GM19463 (cell line): ENCODE measurements at regions not wholly inside any gene's neighbourhood (a gene's known extent, or its start where the extent isn't known, plus 50 kb on each side); places are given as distances from the start of the nearest gene placed in this dataset.

Experiments
- ATAC-seq: cut with Tn5 transposase; IDR thresholded peaks from one replicate; pipeline ENCODE4 v1.9.1; 2021; ENCODE audit warnings: mild to moderate bottlenecking, moderate library complexity; ENCODE audit not compliant: unreplicated experiment

DNA sequence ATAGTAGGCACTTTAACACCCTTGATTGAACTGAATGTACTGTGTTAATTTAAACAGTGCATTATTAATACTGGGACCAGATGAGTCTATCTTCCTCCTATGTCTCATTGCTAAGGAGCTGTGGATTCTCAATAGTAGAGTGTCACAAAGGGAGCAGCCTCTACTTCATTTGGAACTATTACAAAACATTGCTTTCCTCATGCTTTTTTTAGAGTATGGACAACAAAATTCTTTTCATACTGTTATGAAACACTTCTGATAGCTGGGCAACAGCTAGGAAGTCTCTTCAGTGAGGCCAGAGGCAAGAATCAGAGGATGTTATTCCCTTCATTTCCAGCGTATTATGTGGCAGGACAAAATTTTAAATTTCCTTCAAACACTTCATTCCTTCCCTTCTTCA lies 160.8 kb downstream of the FBXO8 start:
- ATAC-seq, result no peak

- ATAC-seq, result no peak
Measured at GRCh38 chr4:174120446-174121295, 162.8 kb downstream of the FBXO8 start.

DNA sequence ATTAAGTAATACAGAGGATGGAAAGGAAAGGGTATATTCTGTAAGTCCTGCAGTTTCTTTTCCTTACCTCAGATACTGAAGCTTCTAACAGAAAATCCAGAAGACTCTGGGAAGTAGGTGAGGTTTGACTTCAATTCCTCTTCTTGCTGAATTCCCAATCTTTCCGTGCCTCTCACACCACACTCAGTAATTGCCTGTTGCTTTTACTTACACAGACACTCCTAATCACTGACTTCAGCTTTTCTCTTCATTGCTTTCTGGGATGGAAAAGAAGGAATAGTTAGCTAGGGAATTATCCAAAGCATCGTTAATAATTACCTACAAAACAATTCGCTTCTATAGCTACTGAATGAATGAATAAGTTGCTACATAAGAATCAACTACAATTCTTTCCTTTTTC lies 163.6 kb downstream of the FBXO8 start:
- no peak for ATAC-seq

DNA sequence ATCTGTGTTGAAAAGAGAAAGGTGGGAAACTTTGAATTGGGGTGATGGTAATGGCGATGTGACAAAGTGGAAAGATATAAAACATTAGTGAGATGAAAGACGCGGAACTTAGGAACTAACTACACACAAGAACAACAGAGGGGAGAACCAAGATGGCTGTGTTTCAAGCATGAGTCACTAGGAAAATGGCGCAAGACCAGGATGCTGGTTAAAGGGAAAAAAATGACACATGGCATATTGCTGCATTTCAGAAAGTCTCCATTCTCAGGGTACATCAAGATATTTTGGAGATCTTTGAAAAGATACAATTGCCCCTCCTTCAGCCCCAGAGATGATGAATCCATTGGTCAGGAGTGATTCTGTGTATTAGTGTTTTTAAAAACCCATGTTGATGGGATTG lies 164.4 kb downstream of the FBXO8 start:
- no peak for ATAC-seq

- no peak for ATAC-seq
Measured at GRCh38 chr4:174118171-174118570, 165.3 kb downstream of the FBXO8 start.

GRCh38 chr4:174117445-174117844 lies 166.0 kb downstream of the FBXO8 start:
- no peak for ATAC-seq

- ATAC-seq, result no peak
Measured at GRCh38 chr4:174116021-174116420, 167.4 kb downstream of the FBXO8 start.

GRCh38 chr4:174111422-174111821 lies 172.0 kb downstream of the FBXO8 start:
- no peak for ATAC-seq

- ATAC-seq, result no peak
Measured at GRCh38 chr4:174110180-174110579, 173.3 kb downstream of the FBXO8 start.

- ATAC-seq, result no peak
Measured at GRCh38 chr4:174107746-174108354, 175.6 kb downstream of the FBXO8 start.

- ATAC-seq, result no peak
Measured at GRCh38 chr4:174105202-174105601, 178.3 kb downstream of the FBXO8 start.

- no peak for ATAC-seq
Measured at GRCh38 chr4:174100910-174101309, 182.6 kb downstream of the FBXO8 start.

GRCh38 chr4:174099712-174100111 lies 183.8 kb downstream of the FBXO8 start:
- ATAC-seq, result no peak

- ATAC-seq, result no peak
Measured at GRCh38 chr4:174096999-174097398, 186.5 kb downstream of the FBXO8 start.

GRCh38 chr4:174096456-174096855 lies 187.0 kb downstream of the FBXO8 start:
- no peak for ATAC-seq

DNA sequence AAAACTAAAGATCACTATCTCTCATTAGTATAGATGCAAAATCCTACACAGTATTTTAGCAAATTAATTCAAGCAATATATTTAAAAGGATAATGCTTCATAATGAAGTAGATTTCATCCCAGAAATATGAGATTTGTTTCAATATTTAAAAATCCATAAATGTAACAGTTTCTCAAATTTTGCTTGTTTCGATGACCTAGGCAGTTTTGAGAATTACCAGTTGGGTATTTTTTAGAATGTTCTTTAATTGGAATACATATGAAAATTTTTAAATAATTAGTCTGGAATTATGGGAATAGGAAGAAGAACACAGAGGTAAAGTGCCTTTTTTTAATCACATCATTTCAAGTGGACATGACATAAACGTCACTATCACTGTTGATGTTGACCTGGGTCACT lies 192.3 kb downstream of the FBXO8 start:
- ATAC-seq, result no peak

GRCh38 chr4:174089711-174090110 lies 193.8 kb downstream of the FBXO8 start:
- ATAC-seq, result no peak

DNA sequence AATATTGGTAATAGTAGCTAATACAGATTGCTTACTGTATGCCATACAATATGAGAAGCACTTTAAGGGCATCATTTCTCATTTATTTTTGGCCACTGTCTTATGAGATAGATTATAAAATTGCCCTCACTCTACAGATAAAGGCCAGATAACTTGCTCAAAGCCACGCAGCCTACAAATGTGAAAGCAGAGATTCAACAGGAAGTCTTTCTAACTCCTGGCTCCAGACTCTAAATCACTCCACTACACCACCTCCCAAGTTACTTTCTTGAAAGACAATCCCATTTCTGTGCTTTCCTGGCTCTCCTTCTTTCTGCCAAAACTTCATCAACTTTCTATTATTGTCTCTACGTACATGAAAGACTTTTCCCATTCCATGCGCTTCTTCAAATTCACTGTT lies 194.7 kb downstream of the FBXO8 start:
- no peak for ATAC-seq

GRCh38 chr4:174086829-174087799 lies 196.4 kb downstream of the FBXO8 start:
- no peak for ATAC-seq

DNA sequence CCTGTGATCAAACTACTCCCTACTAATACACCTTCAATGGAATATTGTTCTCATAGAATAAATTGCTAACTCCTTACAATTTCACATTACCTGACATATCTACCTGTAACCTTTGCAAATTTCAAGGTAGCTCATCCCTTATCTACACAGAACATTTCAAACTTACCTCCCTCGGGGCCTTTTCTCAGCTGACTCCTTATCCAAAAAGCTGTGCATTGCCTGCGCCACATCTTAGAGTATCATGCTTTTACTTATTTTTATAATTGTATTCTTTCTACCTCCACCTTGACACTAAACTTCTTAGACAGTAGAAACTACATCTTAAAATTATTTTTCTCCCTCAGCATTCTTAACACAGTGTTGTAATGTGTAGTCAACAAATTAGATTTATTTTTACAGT lies 198.5 kb downstream of the FBXO8 start:
- no peak for ATAC-seq

DNA sequence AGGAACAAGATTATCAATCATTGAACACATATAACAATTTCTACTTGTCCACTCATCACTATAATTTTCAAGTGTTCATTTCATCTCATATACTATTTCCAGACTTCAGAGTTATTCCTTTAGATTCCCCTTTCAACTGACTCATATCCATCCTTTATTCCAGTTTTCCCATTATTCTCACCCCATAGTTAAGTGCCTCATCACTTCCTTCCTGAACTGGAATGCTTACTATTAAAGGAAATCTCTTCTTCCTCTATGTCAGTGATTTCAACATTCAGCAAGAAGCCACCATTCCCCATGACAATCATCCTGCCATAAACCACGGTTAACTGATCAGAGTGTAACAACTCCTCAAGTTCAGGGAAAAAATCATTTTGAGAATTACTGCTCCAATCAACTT lies 198.9 kb downstream of the FBXO8 start:
- ATAC-seq, result no peak
